ENCODE measurements at regions not wholly inside any gene's neighbourhood (a gene's known extent, or its start where the extent isn't known, plus 50 kb on each side); places are given as distances from the start of the nearest gene placed in this dataset.
"Not testable (repeated sequence)": the region's sequence is repeated elsewhere in the genome, so short reads cannot be mapped to it uniquely, and the experiment has no call there.

DNA sequence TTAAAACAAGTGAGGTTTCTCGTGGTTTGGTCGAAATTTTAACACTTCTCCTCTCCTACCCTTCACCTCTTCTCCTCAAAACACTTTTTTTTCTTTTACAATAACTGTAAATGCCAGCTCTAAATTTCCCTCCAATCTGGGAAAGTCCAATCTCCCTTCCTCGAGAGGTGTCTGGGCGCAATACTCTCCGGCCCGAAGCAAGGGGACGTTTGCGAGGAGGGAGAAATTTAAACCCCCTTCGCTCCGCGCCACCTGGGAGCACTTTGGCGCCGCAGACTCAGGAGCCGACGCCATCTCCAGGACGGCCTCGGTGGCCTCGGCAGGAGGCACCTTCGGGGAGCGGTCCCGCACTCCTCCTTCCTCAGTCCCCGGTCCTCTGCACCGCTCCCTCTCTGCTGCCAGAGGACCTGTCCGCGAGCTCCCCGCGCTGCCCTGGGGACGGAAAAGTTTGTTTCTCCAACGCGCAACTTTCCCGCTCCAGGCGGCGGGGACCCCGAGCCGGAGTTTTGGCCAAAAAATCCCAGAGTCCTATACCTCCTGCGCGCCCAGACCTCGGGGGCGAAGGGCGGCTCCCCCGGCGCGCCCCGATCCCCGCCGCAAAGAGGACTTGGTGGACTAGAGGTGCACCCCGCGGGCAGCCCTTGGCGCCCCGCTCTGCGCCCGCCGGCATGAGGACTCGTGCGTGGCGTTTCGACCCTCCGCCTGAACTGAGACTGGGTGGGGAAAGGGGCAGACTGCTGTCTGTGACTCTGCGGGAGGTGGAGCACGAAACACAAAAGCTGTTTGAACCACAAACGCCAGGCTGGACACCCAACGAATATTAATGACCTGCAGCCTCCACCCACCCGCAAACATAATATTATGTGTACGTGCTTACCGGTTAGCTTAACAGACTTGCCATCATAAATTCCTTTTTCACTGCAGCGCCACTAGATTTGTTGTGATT is 95.2 kb upstream of the HMGA2 start:
- DNase-seq (ENCODE audit: low read depth): no peak
- H3K36me3 ChIP-seq (ENCODE audit: control insufficient read depth, insufficient read depth, low read length): no peaks in the 10 kb centered on the region
- H3K27me3 ChIP-seq (ENCODE audit: control insufficient read depth, insufficient read depth, low read length): no peaks in the 10 kb centered on the region; the same call in 1 of the 2 replicates
- ChIA-PET POLR2A (no interaction called here), CTCF (interaction anchor here (0.8 to 1.2 kb wide), 2 partner anchors 19 to 29 kb away, joined by 4 read pairs; no protein-coding TSS in a partner anchor)
- H3K4me3 ChIP-seq (ENCODE audit: low read depth, low read length): peak overlapping the region; percentile 48
- TF ChIP-seq CTCF (IDR thresholded peaks at IDR 0.05; ENCODE audit: insufficient read depth, low read depth, low read length): 0 out of 2 replicates have a peak, but pooled peaks have one; percentile 11

DNA sequence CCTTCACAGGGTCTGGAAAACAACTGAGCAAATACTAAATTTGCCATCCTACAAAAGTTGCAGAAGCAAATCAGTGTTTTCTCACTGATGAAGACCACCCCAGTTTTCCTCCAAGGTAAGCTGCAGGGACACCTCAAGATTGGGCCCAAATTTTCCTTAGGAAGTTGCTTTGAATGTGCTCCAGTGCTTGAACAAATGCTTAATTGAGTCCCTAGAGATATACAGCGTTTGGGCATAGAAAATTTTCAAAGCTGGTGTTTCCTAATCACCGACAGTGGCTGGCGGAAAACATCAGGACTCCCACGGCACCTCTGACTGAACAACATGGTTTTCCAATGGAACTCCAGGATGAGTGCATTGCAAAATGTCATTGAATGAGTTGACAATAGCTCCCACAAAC is 92.5 kb upstream of the HMGA2 start:
- POLR2A ChIA-PET: no interaction called here
- H3K36me3 ChIP-seq (ENCODE audit: control insufficient read depth, insufficient read depth, low read length): no peaks in the 10 kb centered on the region
- no peaks in the 10 kb centered on the region; the same call in 1 of the 2 replicates for H3K27me3 ChIP-seq (ENCODE audit: control insufficient read depth, insufficient read depth, low read length)
- CTCF ChIA-PET: interaction anchor here (1.2 kb wide), 1 partner anchor 22 kb away, joined by 3 read pairs; no protein-coding TSS in a partner anchor
- TF ChIP-seq CTCF (IDR thresholded peaks at IDR 0.05; ENCODE audit: insufficient read depth, low read depth, low read length): no peak
- H3K4me3 ChIP-seq (ENCODE audit: low read depth, low read length): no peak overlapping the region
- no peak for DNase-seq (ENCODE audit: low read depth)

DNA sequence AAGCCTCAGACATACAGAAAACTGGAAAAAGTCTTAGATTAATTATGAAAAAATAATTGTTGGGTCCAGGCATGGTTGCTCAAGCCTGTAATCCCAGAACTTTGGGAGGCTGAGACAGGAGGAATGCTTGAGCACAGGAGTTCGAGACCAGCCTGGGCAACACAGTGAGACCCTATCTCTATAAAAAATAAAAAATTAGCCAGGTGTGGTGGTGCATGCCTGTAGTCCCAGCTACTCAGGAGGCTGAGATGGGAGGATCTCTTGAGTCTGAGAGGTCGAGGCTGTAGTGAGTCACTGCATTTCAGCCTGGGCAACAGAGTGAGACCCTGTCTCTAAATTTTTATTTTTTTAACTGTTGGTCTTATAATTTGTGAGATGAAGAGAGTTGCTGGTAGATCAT is 90.6 kb upstream of the HMGA2 start:
- H3K36me3 ChIP-seq (ENCODE audit: control insufficient read depth, insufficient read depth, low read length); DNase-seq (ENCODE audit: low read depth); H3K4me3 ChIP-seq (ENCODE audit: low read depth, low read length); POLR2A ChIA-PET; H3K27me3 ChIP-seq (ENCODE audit: control insufficient read depth, insufficient read depth, low read length): not testable (repeated sequence)
- CTCF ChIA-PET: interaction anchor here (1.2 kb wide), 1 partner anchor 34 kb away, joined by 4 read pairs; no protein-coding TSS in a partner anchor

DNA sequence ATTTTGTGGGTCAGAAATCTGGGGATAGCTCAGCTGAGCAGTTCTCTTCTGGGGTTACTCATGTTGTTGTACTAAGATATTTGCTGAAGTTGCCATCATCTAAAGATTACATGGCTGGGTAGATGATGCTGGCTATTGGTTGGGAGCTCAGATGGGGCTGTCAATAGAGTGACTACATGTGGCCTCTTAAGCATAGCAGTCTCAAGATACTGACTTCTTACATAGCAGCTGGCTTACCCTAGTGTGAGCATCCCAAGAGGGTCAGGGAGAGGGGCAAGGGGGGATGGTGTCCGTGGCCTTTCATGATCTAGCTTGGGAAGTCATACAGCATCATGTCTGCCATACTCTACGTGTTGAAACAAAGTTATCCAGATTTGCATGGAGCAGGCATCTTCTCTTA is 90.1 kb upstream of the HMGA2 start:
- TF ChIP-seq CTCF (IDR thresholded peaks at IDR 0.05; ENCODE audit: insufficient read depth, low read depth, low read length): no peak
- Histone ChIP-seq H3K4me3 (ENCODE audit: low read depth, low read length) (no peak overlapping the region), H3K27me3 (ENCODE audit: control insufficient read depth, insufficient read depth, low read length) (no peaks in the 10 kb centered on the region), H3K36me3 (ENCODE audit: control insufficient read depth, insufficient read depth, low read length) (no peaks in the 10 kb centered on the region)
- ChIA-PET CTCF (interaction anchor here (0.8 to 1.2 kb wide), 2 partner anchors 35 to 131 kb away, joined by 3 to 4 read pairs; no protein-coding TSS in a partner anchor), POLR2A (no interaction called here)
- DNase-seq (ENCODE audit: low read depth): no peak

GRCh38 chr12:65739606-65740005 is 84.7 kb upstream of the HMGA2 start:
- POLR2A ChIA-PET: interaction anchor here (0.7 kb wide), 1 partner anchor 108 kb away, joined by 12 read pairs; no protein-coding TSS in a partner anchor
- no peak for DNase-seq (ENCODE audit: low read depth)
- no peak overlapping the region for H3K4me3 ChIP-seq (ENCODE audit: low read depth, low read length)
- no peak for TF ChIP-seq CTCF (IDR thresholded peaks at IDR 0.05; ENCODE audit: insufficient read depth, low read depth, low read length)
- H3K36me3 ChIP-seq (ENCODE audit: control insufficient read depth, insufficient read depth, low read length): no peaks in the 10 kb centered on the region
- CTCF ChIA-PET: no interaction called here
- H3K27me3 ChIP-seq (ENCODE audit: control insufficient read depth, insufficient read depth, low read length): no peaks in the 10 kb centered on the region

All from BJ (cell line).